Psoas muscle (tissue), 7 donors: ENCODE measurements at regions not wholly inside any gene's neighbourhood (a gene's known extent, or its start where the extent isn't known, plus 50 kb on each side); places are given as distances from the start of the nearest gene placed in this dataset.

ENCODE experiments used
- ATAC-seq, 4 donors: fragments of 200-7000 bp; cut with Tn5 transposase; one replicate each; pipeline ENCODE4 v1.9.1; 2020; ENCODE audit warnings: moderate library complexity in 3 of 4, mild to moderate bottlenecking in 2 of 4
- DNase-seq, 2 donors: peaks; one replicate each; pipeline ENCODE4 v3.0.0-alpha.2; 2020
- H3K27ac ChIP-seq: fragments of 200-600 bp; one replicate; pipeline ENCODE4 v1.8.0; 2022
- H3K27me3 ChIP-seq, 3 donors: fragments of 200-600 bp in 1 of 3; one replicate each; pipeline versions ENCODE4 v1.6.1 to v1.8.0; 2013 to 2022; ENCODE audit warnings: low read length in 2 of 3, mild to moderate bottlenecking in 2 of 3, moderate library complexity in 1 of 3; ENCODE audit not compliant: insufficient read depth in 3 of 3
- H3K36me3 ChIP-seq, 2 donors: fragments of 200-600 bp in 1 of 2; one replicate each; pipeline versions ENCODE4 v1.6.1 to v1.8.0; 2013 to 2022; ENCODE audit warnings: low read depth in 1 of 2, mild to moderate bottlenecking in 1 of 2, moderate library complexity in 1 of 2; ENCODE audit not compliant: insufficient read depth in 1 of 2
- H3K4me1 ChIP-seq: fragments of 200-600 bp; one replicate; pipeline ENCODE4 v1.8.0; 2022
- H3K4me3 ChIP-seq: fragments of 200-600 bp; one replicate; pipeline ENCODE4 v1.8.0; 2022; ENCODE audit warnings: mild to moderate bottlenecking
- H3K9me3 ChIP-seq: fragments of 200-600 bp; one replicate; pipeline ENCODE4 v1.8.0; 2022
- WGBS, 3 donors: extraction: QIAGEN DNeasy Blood & Tissue Kit; methylation state at CpG; one replicate each; pipeline versions ENCODE4 v1.1.6 to v1.1.7; 2013; 5-methylcytosine and 5-hydroxymethylcytosine counted together
- intact Hi-C, 2 donors: fragments of 100-400 bp; cut with DNase I; formaldehyde crosslinking; loops; one replicate each; pipeline versions ENCODE4 v1.11.0 to v1.14.2; 2022
- TF ChIP-seq, protein P1 (sequence below): fragments of 200-600 bp; IDR thresholded peaks from one replicate; pipeline ENCODE4 v1.8.0; 2022; ENCODE audit warnings: antibody characterized with exemption
- donor health status: healthy with polysubstance abuse.
- donor health status: DM: no; HTN: no; CAD: no; lungs with moderate emphysema.
- donor health status: Bipolar disorder and iron deficiency.
- donor health status: healthy.
- donor health status: DM: yes; HTN: yes; CAD: no.
- donor health status: DM: no; HTN: no; CAD: no.
- donor health status: DM: yes; HTN: yes; CAD: no.

- Histone ChIP-seq H3K4me3 (no peak overlapping the region), H3K27me3 (no peaks in the 10 kb centered on the region), H3K4me1 (no peaks in the 10 kb centered on the region), H3K36me3 (no peaks in the 10 kb centered on the region), H3K27ac (no peak overlapping the region), H3K9me3 (no peaks in the 10 kb centered on the region)
- ATAC-seq = no peak
- TF ChIP-seq, protein P1, sequence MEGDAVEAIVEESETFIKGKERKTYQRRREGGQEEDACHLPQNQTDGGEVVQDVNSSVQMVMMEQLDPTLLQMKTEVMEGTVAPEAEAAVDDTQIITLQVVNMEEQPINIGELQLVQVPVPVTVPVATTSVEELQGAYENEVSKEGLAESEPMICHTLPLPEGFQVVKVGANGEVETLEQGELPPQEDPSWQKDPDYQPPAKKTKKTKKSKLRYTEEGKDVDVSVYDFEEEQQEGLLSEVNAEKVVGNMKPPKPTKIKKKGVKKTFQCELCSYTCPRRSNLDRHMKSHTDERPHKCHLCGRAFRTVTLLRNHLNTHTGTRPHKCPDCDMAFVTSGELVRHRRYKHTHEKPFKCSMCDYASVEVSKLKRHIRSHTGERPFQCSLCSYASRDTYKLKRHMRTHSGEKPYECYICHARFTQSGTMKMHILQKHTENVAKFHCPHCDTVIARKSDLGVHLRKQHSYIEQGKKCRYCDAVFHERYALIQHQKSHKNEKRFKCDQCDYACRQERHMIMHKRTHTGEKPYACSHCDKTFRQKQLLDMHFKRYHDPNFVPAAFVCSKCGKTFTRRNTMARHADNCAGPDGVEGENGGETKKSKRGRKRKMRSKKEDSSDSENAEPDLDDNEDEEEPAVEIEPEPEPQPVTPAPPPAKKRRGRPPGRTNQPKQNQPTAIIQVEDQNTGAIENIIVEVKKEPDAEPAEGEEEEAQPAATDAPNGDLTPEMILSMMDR = no peak
- intact Hi-C loops = no loop called here
- no peak for DNase-seq
These were observed 2019.2 kb upstream of the ADGRL3 start for GRCh38 chr4:59180969-59181368.

GRCh38 chr4:59195839-59196238 is 2004.3 kb upstream of the ADGRL3 start:
- H3K4me3 ChIP-seq = no peak overlapping the region
- no peak for DNase-seq
- H3K36me3 ChIP-seq = no peaks in the 10 kb centered on the region
- WGBS, 3 donors = 35 to 58% (median 55%) methylated on average over 2 of the region's 2 CpGs
- H3K9me3 ChIP-seq = no peaks in the 10 kb centered on the region
- no peak overlapping the region for H3K27ac ChIP-seq
- TF ChIP-seq, protein P1 = no peak
- no peak for ATAC-seq
- no peaks in the 10 kb centered on the region for H3K27me3 ChIP-seq
- no peaks in the 10 kb centered on the region for H3K4me1 ChIP-seq
- intact Hi-C loops = no loop called here

GRCh38 chr4:59200992-59201391 is 1999.1 kb upstream of the ADGRL3 start:
- WGBS, 3 donors = 75 to 87% (median 81%) methylated on average over 2 of the region's 2 CpGs
- intact Hi-C loops = no loop called here
- ATAC-seq (no peak), DNase-seq (no peak)
- H3K27ac ChIP-seq = no peak overlapping the region
- TF ChIP-seq, protein P1 = no peak
- no peaks in the 10 kb centered on the region for H3K4me1 ChIP-seq
- no peaks in the 10 kb centered on the region for H3K9me3 ChIP-seq
- H3K27me3 ChIP-seq = no peaks in the 10 kb centered on the region
- H3K4me3 ChIP-seq = no peak overlapping the region
- H3K36me3 ChIP-seq = no peaks in the 10 kb centered on the region

DNA sequence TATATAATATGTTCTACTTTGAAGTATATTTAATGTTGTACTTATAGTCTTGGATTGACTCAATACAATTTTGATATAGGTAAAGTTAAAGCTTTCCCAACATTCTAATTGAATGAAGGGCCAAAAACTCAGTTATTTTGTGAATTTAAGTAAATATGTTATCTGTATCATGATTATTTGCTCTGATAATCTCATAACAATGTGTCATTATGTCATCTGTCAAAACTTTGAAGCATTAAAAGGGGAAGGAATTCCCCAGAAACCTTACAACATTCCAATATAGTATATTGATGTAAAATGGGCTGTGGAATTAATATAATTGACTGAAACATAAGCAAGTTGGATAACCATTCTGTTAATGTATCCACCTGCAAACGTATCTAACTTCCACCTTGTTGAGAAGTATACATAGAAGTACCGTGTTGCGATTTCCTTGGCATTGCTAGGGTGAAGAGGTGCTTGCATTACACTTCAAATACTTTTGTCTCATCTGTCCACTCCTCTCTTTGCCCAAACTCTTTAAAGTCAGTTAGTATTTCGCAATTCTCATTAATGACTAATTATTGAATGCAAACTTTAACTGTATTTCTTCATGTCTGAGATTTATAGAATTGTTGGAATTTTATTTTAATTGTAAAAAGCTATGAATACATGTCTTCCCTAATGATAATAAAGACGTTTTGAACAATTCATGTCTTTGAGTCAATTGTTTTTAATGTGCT is 1982.1 kb upstream of the ADGRL3 start:
- intact Hi-C loops = no loop called here
- WGBS, 3 donors = 71 to 83% (median 73%) methylated on average over 5 of the region's 5 CpGs

More for the DNA sequence above, 1982.1 kb upstream of the ADGRL3 start:
- Histone ChIP-seq H3K9me3 (peaks cover 3% of the 10 kb centered on the region), H3K27me3 (no peaks in the 10 kb centered on the region), H3K4me3 (no peak overlapping the region), H3K36me3 (no peaks in the 10 kb centered on the region), H3K4me1 (no peaks in the 10 kb centered on the region), H3K27ac (no peak overlapping the region)
- TF ChIP-seq, protein P1 = no peak
- ATAC-seq = no peak
- DNase-seq = no peak
